Kidney (tissue), 13 donors: ENCODE measurements at regions not wholly inside any gene's neighbourhood (a gene's known extent, or its start where the extent isn't known, plus 50 kb on each side); places are given as distances from the start of the nearest gene placed in this dataset.
A peak's percentile ranks its signal among the peaks of the same experiment; 100 is the strongest.

Experiments used
- DNase-seq, 5 donors: peaks; one replicate each; pipeline ENCODE4 v3.0.0-alpha.2; 2013 to 2020
- FAIRE-seq: peaks from 2 replicates; lab custom pipeline; 2012; peaks lifted over from hg19 to GRCh38; lab: Jason Lieb, UNC
- H3K27ac ChIP-seq, 2 donors: one replicate each; pipeline ENCODE4 v1.7.0; 2013; ENCODE audit warnings: low read depth in 2 of 2, low read length in 2 of 2, inconsistent platforms in 1 of 2
- H3K27me3 ChIP-seq: one replicate; pipeline ENCODE4 v1.7.1; 2013; ENCODE audit warnings: low read length, inconsistent platforms; ENCODE audit not compliant: control insufficient read depth, insufficient read depth
- H3K36me3 ChIP-seq, 3 donors: one replicate each; pipeline versions ENCODE4 v1.7.0 to v1.7.1; 2013; ENCODE audit warnings: low read length in 3 of 3, control low read depth in 1 of 3, inconsistent platforms in 1 of 3; ENCODE audit not compliant: insufficient read depth in 3 of 3, control insufficient read depth in 2 of 3
- H3K4me1 ChIP-seq, 3 donors: one replicate each; pipeline versions ENCODE4 v1.7.0 to v1.7.1; 2013; ENCODE audit warnings: low read length in 3 of 3, inconsistent platforms in 1 of 3, low read depth in 1 of 3; ENCODE audit not compliant: control insufficient read depth in 2 of 3, insufficient read depth in 2 of 3
- H3K4me3 ChIP-seq, 3 donors: one replicate each; pipeline versions ENCODE4 v1.7.0 to v1.8.1; 2013; ENCODE audit warnings: low read length in 3 of 3, control low read depth in 1 of 3, inconsistent platforms in 1 of 3
- H3K9ac ChIP-seq, 3 donors: one replicate each; pipeline versions ENCODE4 v1.7.0 to v1.7.1; 2013; ENCODE audit warnings: low read length in 3 of 3, control low read depth in 1 of 3, inconsistent platforms in 1 of 3
- H3K9me3 ChIP-seq, 3 donors: one replicate each; pipeline versions ENCODE4 v1.7.0 to v1.7.1; 2013; ENCODE audit warnings: low read length in 3 of 3, control low read depth in 1 of 3, inconsistent platforms in 1 of 3; ENCODE audit not compliant: control insufficient read depth in 2 of 3, insufficient read depth in 1 of 3
- CTCF ChIP-seq: IDR thresholded peaks from 3 replicates; pipeline ENCODE4 v1.5.1; 2012; ENCODE audit warnings: mild to moderate bottlenecking, moderate library complexity, borderline replicate concordance; ENCODE audit not compliant: insufficient read depth; ENCODE audit errors: extremely low read depth
- intact Hi-C: fragments of 100-400 bp; cut with DNase I; formaldehyde crosslinking; loops from one replicate; pipeline ENCODE4 v1.11.1; 2022
- donor health status: control.
- donor health status: control.
- donor health status: control.
- donor health status: control.
- donor health status: control.
- donor health status: DM: yes; HTN: yes; CAD: no.
- donor health status: Normal renal cell carcinoma (clear cell type).

GRCh38 chr5:96501991-96502646, 69.1 kb upstream of the PCSK1 start:
- intact Hi-C loops = no loop called here
- DNase-seq (no peak), FAIRE-seq (peak; percentile 54)
- no peak overlapping the region for H3K27ac ChIP-seq
- H3K9me3 ChIP-seq = no peaks in the 10 kb centered on the region
- no peak for TF ChIP-seq CTCF
- no peaks in the 10 kb centered on the region for H3K36me3 ChIP-seq
- no peaks in the 10 kb centered on the region for H3K27me3 ChIP-seq
- no peak overlapping the region for H3K4me3 ChIP-seq
- H3K9ac ChIP-seq = no peak overlapping the region
- H3K4me1 ChIP-seq = no peaks in the 10 kb centered on the region

- DNase-seq (no peak), FAIRE-seq (no peak)
- no peaks in the 10 kb centered on the region for H3K27me3 ChIP-seq
- no peaks in the 10 kb centered on the region for H3K4me1 ChIP-seq
- no peak for TF ChIP-seq CTCF
- no peaks in the 10 kb centered on the region for H3K36me3 ChIP-seq
- H3K9me3 ChIP-seq = no peaks in the 10 kb centered on the region
- H3K4me3 ChIP-seq = no peak overlapping the region
- no peak overlapping the region for H3K27ac ChIP-seq
- intact Hi-C loops = no loop called here
- no peak overlapping the region for H3K9ac ChIP-seq
Observed at GRCh38 chr5:96503501-96504236, 70.6 kb upstream of the PCSK1 start.

GRCh38 chr5:96506376-96506775, 73.3 kb upstream of the PCSK1 start:
- Histone ChIP-seq H3K9ac (no peak overlapping the region), H3K27me3 (no peaks in the 10 kb centered on the region), H3K4me1 (no peaks in the 10 kb centered on the region), H3K36me3 (no peaks in the 10 kb centered on the region), H3K9me3 (no peaks in the 10 kb centered on the region), H3K4me3 (no peak overlapping the region), H3K27ac (no peak overlapping the region)
- FAIRE-seq (no peak), DNase-seq (no peak)
- TF ChIP-seq CTCF = no peak
- intact Hi-C loops = no loop called here
